ENCODE measurements at regions not wholly inside any gene's neighbourhood (a gene's known extent, or its start where the extent isn't known, plus 50 kb on each side); places are given as distances from the start of the nearest gene placed in this dataset.

- no peak for TF ChIP-seq CTCF (IDR thresholded peaks at IDR 0.05; ENCODE audit: poor library complexity, severe bottlenecking)
- DNase-seq (ENCODE audit: low spot score) (no peak), ATAC-seq (ENCODE audit: low read depth) (no peak)
- no peaks in the 10 kb centered on the region for H3K27me3 ChIP-seq (ENCODE audit: insufficient read depth, poor library complexity, severe bottlenecking)
- no peaks in the 10 kb centered on the region for H3K9me3 ChIP-seq (ENCODE audit: severe bottlenecking)
- no peak overlapping the region for H3K4me3 ChIP-seq (ENCODE audit: severe bottlenecking)
- H3K27ac ChIP-seq (ENCODE audit: poor library complexity, severe bottlenecking), result no peak overlapping the region
- H3K4me1 ChIP-seq (ENCODE audit: insufficient read depth, poor library complexity, severe bottlenecking), result no peaks in the 10 kb centered on the region
- H3K36me3 ChIP-seq (ENCODE audit: low read depth), result no peaks in the 10 kb centered on the region
Observed at GRCh38 chr3:135366816-135367215, 571.8 kb downstream of the EPHB1 start.

- Histone ChIP-seq H3K9me3 (ENCODE audit: severe bottlenecking) (no peaks in the 10 kb centered on the region), H3K4me1 (ENCODE audit: insufficient read depth, poor library complexity, severe bottlenecking) (no peaks in the 10 kb centered on the region), H3K4me3 (ENCODE audit: severe bottlenecking) (no peak overlapping the region), H3K36me3 (ENCODE audit: low read depth) (no peaks in the 10 kb centered on the region), H3K27ac (ENCODE audit: poor library complexity, severe bottlenecking) (no peak overlapping the region), H3K27me3 (ENCODE audit: insufficient read depth, poor library complexity, severe bottlenecking) (no peaks in the 10 kb centered on the region)
- DNase-seq (ENCODE audit: low spot score) (no peak), ATAC-seq (ENCODE audit: low read depth) (no peak)
- TF ChIP-seq CTCF (IDR thresholded peaks at IDR 0.05; ENCODE audit: poor library complexity, severe bottlenecking), result no peak
Observed at GRCh38 chr3:135368316-135368715, 573.3 kb downstream of the EPHB1 start.

GRCh38 chr3:135368781-135369180 is 573.7 kb downstream of the EPHB1 start:
- no peak overlapping the region for H3K4me3 ChIP-seq (ENCODE audit: severe bottlenecking)
- DNase-seq (ENCODE audit: low spot score) (no peak), ATAC-seq (ENCODE audit: low read depth) (no peak)
- H3K9me3 ChIP-seq (ENCODE audit: severe bottlenecking), result no peaks in the 10 kb centered on the region
- no peaks in the 10 kb centered on the region for H3K36me3 ChIP-seq (ENCODE audit: low read depth)
- TF ChIP-seq CTCF (IDR thresholded peaks at IDR 0.05; ENCODE audit: poor library complexity, severe bottlenecking), result no peak
- no peaks in the 10 kb centered on the region for H3K4me1 ChIP-seq (ENCODE audit: insufficient read depth, poor library complexity, severe bottlenecking)
- H3K27me3 ChIP-seq (ENCODE audit: insufficient read depth, poor library complexity, severe bottlenecking), result no peaks in the 10 kb centered on the region
- no peak overlapping the region for H3K27ac ChIP-seq (ENCODE audit: poor library complexity, severe bottlenecking)

GRCh38 chr3:135374571-135374970 is 579.5 kb downstream of the EPHB1 start:
- no peak for TF ChIP-seq CTCF (IDR thresholded peaks at IDR 0.05; ENCODE audit: poor library complexity, severe bottlenecking)
- no peak overlapping the region for H3K4me3 ChIP-seq (ENCODE audit: severe bottlenecking)
- ATAC-seq (ENCODE audit: low read depth) (no peak), DNase-seq (ENCODE audit: low spot score) (no peak)
- H3K9me3 ChIP-seq (ENCODE audit: severe bottlenecking), result no peaks in the 10 kb centered on the region
- H3K36me3 ChIP-seq (ENCODE audit: low read depth), result no peaks in the 10 kb centered on the region
- no peak overlapping the region for H3K27ac ChIP-seq (ENCODE audit: poor library complexity, severe bottlenecking)
- no peaks in the 10 kb centered on the region for H3K4me1 ChIP-seq (ENCODE audit: insufficient read depth, poor library complexity, severe bottlenecking)
- no peaks in the 10 kb centered on the region for H3K27me3 ChIP-seq (ENCODE audit: insufficient read depth, poor library complexity, severe bottlenecking)

GRCh38 chr3:135382188-135382587 is 583.3 kb upstream of the PPP2R3A start:
- Histone ChIP-seq H3K27ac (ENCODE audit: poor library complexity, severe bottlenecking) (no peak overlapping the region), H3K36me3 (ENCODE audit: low read depth) (no peaks in the 10 kb centered on the region), H3K9me3 (ENCODE audit: severe bottlenecking) (no peaks in the 10 kb centered on the region), H3K4me1 (ENCODE audit: insufficient read depth, poor library complexity, severe bottlenecking) (no peaks in the 10 kb centered on the region), H3K4me3 (ENCODE audit: severe bottlenecking) (no peak overlapping the region), H3K27me3 (ENCODE audit: insufficient read depth, poor library complexity, severe bottlenecking) (peaks cover 7% of the 10 kb centered on the region)
- no peak for ATAC-seq (ENCODE audit: low read depth)
- DNase-seq (ENCODE audit: low spot score), result no peak
- no peak for TF ChIP-seq CTCF (IDR thresholded peaks at IDR 0.05; ENCODE audit: poor library complexity, severe bottlenecking)

Data from RWPE2 (cell line).